RWPE1 (cell line): ENCODE measurements at regions not wholly inside any gene's neighbourhood (a gene's known extent, or its start where the extent isn't known, plus 50 kb on each side); places are given as distances from the start of the nearest gene placed in this dataset.
A peak's percentile ranks its signal among the peaks of the same experiment; 100 is the strongest.

Experiments used
- CTCF ChIA-PET: fragments of 350-600 bp; sonication (Branson Sonifier 250); formaldehyde crosslinking; extraction: SDS; loops from one replicate; lab custom pipeline; 2021; lab: Yijun Ruan, JAX
- POLR2A ChIA-PET: fragments of 400-600 bp; formaldehyde crosslinking; extraction: SDS; loops from one replicate; lab custom pipeline; 2020; ENCODE audit warnings: antibody characterized with exemption; ENCODE audit not compliant: low non-redundant PET; lab: Yijun Ruan, JAX
- DNase-seq: peaks from one replicate; pipeline ENCODE4 v3.0.0; 2012; ENCODE audit warnings: low spot score
- H3K27ac ChIP-seq: fragments of 450-650 bp; 2 replicates; pipeline ENCODE4 v1.5.1; 2017
- CTCF ChIP-seq: fragments of 450-650 bp; conservative IDR thresholded peaks from 2 replicates; pipeline ENCODE4 v1.5.1; 2017; ENCODE audit warnings: low read depth, mild to moderate bottlenecking

- CTCF ChIA-PET: interaction anchor here (0.6 to 1.5 kb wide), 7 partner anchors 13 to 170 kb away, joined by 3 to 4 read pairs (median 3); no protein-coding TSS in a partner anchor
- peak; percentile 78 for TF ChIP-seq CTCF
- H3K27ac ChIP-seq: peak overlapping the region; percentile 83
These were observed 157.8 kb upstream of the SLC1A4 start for GRCh38 chr2:64831134-64831976.

GRCh38 chr2:64831977-64832328 lies 157.2 kb upstream of the SLC1A4 start:
- peak; percentile 11 for DNase-seq
- ChIA-PET POLR2A (no interaction called here), CTCF (interaction anchor here (0.6 to 1.5 kb wide), 5 partner anchors 13 to 170 kb away, joined by 3 to 4 read pairs (median 3); no protein-coding TSS in a partner anchor)
- H3K27ac ChIP-seq: peak overlapping the region; percentile 83
- TF ChIP-seq CTCF: peak; percentile 23; the same call in 1 of the 2 replicates

More at GRCh38 chr2:64831134-64831976, 157.8 kb upstream of the SLC1A4 start:
- DNase-seq: peak; percentile 98
- POLR2A ChIA-PET: no interaction called here

- no peak overlapping the region for H3K27ac ChIP-seq
- CTCF ChIA-PET: interaction anchor here (0.5 to 1.3 kb wide), 4 partner anchors 23 to 398 kb away, joined by 3 to 4 read pairs (median 4); no protein-coding TSS in a partner anchor
- no peak for TF ChIP-seq CTCF
- peak; percentile 20 for DNase-seq
- POLR2A ChIA-PET: no interaction called here
These were observed 156.3 kb upstream of the SLC1A4 start for GRCh38 chr2:64832936-64833335.

GRCh38 chr2:64836566-64836965 lies 152.6 kb upstream of the SLC1A4 start:
- CTCF ChIA-PET: no interaction called here
- TF ChIP-seq CTCF: no peak
- H3K27ac ChIP-seq: peak overlapping the region; percentile 94
- DNase-seq: no peak
- POLR2A ChIA-PET: no interaction called here

GRCh38 chr2:64837116-64837731 lies 152.0 kb upstream of the SLC1A4 start:
- ChIA-PET CTCF (no interaction called here), POLR2A (interaction anchor here (2.0 kb wide), 1 partner anchor 22 kb away, joined by 7 read pairs; no protein-coding TSS in a partner anchor)
- no peak for TF ChIP-seq CTCF
- DNase-seq: peak; percentile 30
- peak overlapping the region; percentile 94 for H3K27ac ChIP-seq

- TF ChIP-seq CTCF: no peak
- peak overlapping the region; percentile 94 for H3K27ac ChIP-seq
- POLR2A ChIA-PET: interaction anchor here (0.5 to 2.0 kb wide), 8 partner anchors 13 to 195 kb away, joined by 3 to 16 read pairs (median 5); no protein-coding TSS in a partner anchor
- CTCF ChIA-PET: interaction anchor here (0.6 kb wide), 1 partner anchor 87 kb away, joined by 3 read pairs; no protein-coding TSS in a partner anchor
- no peak for DNase-seq
These were observed 151.1 kb upstream of the SLC1A4 start for GRCh38 chr2:64837925-64838641.
